ENCODE measurements at regions not wholly inside any gene's neighbourhood (a gene's known extent, or its start where the extent isn't known, plus 50 kb on each side); places are given as distances from the start of the nearest gene placed in this dataset.
"Not testable (repeated sequence)": the region's sequence is repeated elsewhere in the genome, so short reads cannot be mapped to it uniquely, and the experiment has no call there.

DNA sequence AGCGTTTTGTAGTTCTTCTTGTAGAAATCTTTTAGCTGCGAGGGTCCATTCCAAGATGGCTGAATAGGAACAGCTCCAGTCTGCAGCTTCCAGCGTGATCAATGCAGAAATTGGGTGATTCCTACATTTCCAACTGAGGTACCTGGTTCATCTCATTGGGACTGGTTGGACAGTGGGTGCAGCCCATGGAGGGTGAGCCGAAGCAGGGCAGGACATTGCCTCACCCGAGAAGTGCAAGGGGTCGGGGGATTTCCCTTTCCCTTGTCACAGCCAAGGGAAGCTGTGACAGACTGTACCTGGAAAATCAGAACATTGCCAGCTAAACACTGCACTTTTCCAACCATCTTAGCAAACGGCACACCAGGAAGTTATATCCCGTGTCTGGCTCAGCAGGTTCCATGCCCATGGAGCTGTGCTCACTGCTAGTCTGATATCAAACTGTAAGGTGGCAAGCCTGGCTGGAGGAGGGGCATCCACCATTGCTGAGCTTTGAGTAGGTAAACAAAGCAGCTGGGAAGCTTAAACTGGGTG is 176.0 kb upstream of the SPRY2 start:
- DNase-seq = no peak

DNA sequence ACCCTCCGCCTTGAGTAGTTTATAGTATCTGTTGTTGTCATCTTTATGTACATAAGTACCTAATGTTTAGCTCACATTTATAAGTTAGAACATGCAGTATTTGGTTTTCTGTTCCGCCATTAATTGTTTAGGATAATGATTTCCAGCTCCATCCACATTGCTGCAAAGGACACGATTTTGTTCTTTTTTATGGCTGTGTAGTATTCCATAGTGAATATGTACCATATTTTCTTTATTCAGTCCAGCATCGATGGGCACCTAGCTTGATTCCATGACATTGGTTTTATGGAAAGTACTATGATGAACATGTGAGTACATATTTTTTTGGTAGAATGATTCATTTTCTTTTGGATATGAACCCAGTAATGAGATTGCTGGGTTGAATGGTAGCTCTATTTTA is 174.4 kb upstream of the SPRY2 start:
- DNase-seq = no peak

- DNase-seq = no peak
Measured at GRCh38 chr13:80513196-80513595, 172.3 kb upstream of the SPRY2 start.

- DNase-seq = no peak
Measured at GRCh38 chr13:80510686-80511085, 169.8 kb upstream of the SPRY2 start.

- DNase-seq = no peak
Measured at GRCh38 chr13:80509264-80509663, 168.3 kb upstream of the SPRY2 start.

GRCh38 chr13:80508031-80508430 is 167.1 kb upstream of the SPRY2 start:
- DNase-seq = no peak

- DNase-seq = no peak
Measured at GRCh38 chr13:80504453-80504852, 163.5 kb upstream of the SPRY2 start.

DNA sequence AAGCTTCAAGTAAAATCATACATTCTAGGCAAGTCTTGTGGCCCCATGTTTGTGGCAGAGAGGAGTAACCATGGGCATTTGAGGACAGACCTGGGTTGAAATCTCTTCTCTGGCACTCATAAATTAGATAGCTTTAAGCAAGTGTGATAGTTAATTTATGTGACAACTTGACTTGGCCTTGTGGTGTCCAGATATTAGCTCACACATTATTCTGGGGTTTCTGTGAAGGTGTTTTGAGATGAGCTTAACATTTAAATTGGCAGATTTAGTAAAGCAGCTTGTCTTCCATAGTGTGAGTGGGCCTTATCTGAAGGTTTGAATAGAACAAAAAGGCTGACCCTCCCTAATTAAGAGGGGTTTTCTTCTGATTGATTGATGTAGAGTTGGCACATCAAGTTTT is 161.4 kb upstream of the SPRY2 start:
- DNase-seq = no peak

DNA sequence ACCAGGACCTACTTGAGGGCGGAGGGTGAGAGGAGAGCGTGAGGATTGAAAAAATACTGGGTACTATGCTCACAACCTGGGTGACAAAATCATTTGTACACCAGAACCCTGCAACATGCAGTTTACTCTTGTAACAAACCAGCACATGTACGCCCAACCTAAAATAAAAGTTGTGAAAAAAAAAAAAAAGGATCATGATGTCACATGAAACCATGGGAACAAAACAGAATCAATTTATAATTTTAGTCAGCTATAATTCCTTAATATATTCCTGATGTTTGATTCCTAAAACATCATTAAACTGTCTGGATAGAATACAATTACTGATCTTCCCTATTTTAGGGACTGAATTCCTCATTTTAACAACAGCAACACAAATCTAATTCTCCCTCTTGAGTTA is 160.6 kb upstream of the SPRY2 start:
- no peak for DNase-seq

DNA sequence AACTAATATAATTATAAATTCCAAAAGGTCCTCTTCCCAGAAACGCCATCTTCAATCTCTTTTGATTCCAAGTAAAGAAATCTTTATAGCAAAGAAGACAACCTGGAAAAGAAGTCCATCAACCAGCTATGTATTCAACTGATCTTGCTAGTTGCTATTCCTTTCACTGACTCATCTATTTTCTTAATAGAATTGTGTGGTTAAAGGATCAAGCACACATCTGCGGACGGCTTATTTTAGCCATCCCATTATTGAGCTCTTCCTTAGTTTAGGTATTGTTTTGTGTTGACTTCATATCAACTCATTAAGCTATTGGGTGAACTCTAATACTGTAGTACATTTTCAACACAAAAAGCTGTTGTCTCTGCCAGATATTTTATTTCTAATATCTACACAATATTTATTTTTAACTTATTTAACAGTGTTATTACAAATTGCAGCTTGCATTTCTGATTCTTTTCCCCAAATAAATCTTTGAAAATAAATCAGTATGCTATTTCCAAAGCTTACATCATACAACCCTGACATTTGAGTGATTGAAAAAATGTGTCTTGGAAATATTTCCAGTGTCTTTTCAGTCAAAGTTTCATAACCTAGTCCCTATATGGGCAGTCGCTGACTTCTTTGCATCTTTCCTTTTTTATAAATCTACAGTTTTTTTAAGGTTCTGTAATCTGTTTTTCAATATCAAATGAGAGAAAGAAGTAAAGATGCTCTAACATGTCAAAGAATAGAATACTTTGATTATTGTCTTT is 158.8 kb upstream of the SPRY2 start:
- no peak for DNase-seq

DNA sequence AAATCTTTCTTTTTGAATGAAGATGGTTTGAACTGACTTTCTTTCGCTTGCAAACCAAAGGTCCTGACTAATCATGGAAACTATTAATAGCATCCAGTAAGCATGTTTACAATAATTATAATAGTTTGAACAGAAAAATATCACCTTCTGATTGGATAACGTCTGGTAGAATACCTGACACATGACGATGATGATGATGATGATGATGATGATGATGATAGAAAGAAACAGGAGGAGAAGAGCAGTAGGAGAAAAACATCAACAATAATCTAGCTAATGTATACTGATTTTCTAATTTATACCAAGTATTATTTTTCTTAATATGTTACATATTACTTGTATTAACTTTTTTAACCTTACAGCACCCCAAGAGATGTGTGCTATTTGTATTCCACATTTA is 157.5 kb upstream of the SPRY2 start:
- DNase-seq = no peak

DNA sequence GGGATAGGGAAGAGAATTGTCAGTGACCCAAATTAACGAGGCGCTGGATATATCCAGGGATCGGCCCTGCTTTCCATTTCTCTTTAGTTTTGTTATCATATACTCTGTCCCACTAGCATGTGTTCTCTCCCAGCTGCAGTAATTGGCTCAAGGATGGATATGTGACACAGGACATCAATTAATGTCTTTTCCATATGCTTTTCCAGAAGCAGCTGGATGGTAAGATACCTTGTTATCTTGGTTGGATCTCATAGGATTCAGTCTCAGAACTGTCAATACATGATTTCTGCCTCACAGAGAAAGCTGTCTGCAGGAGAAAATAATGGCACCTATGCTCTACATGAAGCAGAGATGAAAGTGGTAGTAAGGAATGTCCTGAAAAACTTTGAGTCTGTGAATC is 157.1 kb upstream of the SPRY2 start:
- no peak for DNase-seq

DNA sequence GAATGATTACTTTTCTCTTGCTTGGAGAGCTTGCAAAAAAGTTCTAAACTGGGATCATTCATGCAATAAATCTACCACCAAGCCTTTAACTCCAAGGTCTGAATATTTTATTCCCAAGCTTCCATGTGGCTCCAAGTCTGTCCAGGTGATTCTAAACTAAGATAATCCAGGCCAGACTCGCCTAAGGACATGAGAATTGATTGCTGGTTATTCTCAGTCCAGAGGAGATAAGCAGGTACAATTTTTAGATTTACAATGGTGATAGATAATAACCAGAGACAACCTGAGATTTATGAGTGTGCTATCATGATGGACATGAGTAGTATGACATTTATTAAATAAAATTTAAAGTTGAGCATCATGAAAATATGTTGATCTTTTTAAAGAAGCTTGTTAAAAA is 156.5 kb upstream of the SPRY2 start:
- DNase-seq = no peak

DNA sequence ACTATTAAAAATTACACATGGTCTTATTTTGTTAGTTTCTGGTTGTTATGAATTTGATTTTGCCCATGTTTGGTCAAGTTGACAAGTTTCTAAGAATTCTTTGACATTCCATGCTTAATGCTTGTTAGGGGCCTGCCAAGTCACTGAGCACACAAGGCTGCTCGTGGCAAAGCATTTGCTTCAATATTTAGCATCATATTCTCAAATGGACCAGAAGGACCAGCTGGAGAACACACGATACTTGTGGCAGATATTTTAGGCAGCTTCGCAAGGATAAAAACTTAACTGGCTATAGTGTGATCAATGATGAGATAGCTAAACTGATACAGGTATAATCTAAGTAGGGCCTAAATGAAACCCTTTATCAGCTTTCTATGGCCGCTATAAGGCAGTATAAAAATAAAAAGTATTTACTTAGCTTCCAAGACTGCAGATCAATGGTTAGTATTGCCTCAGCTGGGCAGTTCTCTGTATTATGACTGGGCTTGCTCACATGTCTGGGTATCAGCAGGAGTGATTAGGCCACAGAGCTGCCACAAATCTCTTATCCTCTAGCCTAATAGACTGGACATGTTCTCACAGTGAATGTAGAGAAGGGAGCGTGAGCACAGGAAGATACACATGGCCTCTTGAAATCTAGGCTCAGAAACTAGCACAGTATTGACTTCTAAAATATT is 155.9 kb upstream of the SPRY2 start:
- no peak for DNase-seq

GRCh38 chr13:80490491-80490943 is 149.6 kb upstream of the SPRY2 start:
- not testable (repeated sequence) for DNase-seq

DNA sequence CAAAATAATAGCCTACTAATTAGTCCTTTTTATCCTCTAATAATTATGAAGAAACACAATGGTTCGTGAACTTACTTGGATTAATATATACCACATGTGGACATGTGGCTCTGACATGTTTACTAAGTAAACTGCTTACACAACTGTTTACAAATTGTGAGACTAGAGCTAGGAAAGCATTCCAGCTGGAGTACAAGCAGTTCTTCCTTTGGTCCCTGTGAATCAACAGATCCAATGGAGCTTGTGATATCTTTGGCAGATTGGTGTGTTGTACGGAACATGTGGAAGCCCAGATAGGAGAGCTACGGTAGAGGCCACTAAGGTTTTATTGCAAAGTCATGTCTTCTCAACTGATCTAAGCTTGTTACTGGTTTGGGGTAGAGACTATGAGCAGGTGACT is 145.5 kb upstream of the SPRY2 start:
- DNase-seq = no peak

GRCh38 chr13:80483157-80483556 is 142.2 kb upstream of the SPRY2 start:
- no peak for DNase-seq

DNA sequence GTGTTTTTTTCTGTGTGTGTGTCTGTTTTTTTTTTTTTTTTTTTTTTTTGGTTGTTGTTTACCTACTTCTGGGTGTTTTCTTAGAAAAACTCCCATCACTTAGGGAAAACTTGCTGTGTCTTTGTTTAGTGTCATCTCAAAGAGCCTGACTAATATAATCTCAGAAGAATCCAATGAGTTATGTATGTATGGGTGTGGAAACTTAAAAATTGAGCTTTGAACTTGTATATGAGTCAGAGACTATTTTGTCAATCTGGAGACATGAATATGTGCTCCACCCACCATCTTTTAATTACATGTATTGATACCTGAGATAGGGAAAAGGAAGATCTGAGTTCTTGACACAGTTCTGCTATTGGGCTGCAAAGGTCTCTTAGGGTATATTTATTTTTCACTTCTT is 140.7 kb upstream of the SPRY2 start:
- no peak for DNase-seq

- no peak for DNase-seq
Measured at GRCh38 chr13:80477661-80478443, 136.9 kb upstream of the SPRY2 start.

GRCh38 chr13:80476953-80477352 is 136.0 kb upstream of the SPRY2 start:
- no peak for DNase-seq

DNA sequence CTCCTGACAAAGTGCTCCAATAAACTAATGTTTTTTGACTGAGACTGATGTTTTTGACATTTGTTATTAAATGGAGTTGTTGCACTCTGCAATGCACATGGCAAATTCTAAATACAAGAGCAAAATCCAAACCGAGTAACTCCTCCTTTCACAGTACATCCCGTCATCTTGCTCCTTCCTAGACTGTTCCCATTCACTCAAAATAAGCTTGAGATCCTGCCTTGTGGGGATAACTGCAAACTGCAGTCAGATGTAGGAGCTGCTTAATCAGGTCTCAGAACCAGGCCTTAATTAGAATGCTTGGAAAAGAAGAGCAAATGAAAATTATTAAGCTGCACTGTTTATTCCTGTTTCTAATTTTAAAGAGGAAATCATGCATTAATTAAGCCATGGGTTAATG is 134.8 kb upstream of the SPRY2 start:
- no peak for DNase-seq

DNA sequence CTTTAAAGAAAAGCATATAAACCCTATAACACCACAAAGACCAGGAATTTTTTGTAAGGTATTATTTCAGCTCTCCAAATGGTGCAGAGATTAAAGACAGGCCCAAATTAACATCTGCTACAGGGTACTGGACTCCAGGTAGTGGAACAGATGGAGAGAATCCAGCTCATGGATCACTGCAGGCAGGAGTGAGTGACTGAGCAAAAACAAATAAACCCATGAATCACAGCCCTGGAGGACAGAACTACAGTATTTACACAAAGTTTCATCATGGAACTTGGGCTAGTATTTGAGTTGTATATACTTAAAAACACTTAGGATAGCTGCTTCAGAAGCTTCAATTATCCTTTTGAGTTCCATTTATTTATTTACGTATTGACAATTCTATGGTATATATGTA is 132.8 kb upstream of the SPRY2 start:
- no peak for DNase-seq

- DNase-seq = peak; percentile 38 to 76 (median 52)
Measured at GRCh38 chr13:80469853-80470381, 129.0 kb upstream of the SPRY2 start.

Measured in suppressor macrophage (primary cell).